H7 (cell line): ENCODE measurements at regions not wholly inside any gene's neighbourhood (a gene's known extent, or its start where the extent isn't known, plus 50 kb on each side); places are given as distances from the start of the nearest gene placed in this dataset.
A peak's percentile ranks its signal among the peaks of the same experiment; 100 is the strongest.

Source experiments
- DNase-seq: peaks from one replicate; pipeline ENCODE4 v3.0.0; 2012
- H3K27me3 ChIP-seq: 2 replicates; pipeline ENCODE4 v1.6.0; 2011; ENCODE audit warnings: mild to moderate bottlenecking, low read length; ENCODE audit not compliant: control insufficient read depth, insufficient read depth
- H3K36me3 ChIP-seq: replicated peaks from 2 replicates; pipeline ENCODE4 v1.5.1; 2011; ENCODE audit warnings: low read length; ENCODE audit not compliant: control insufficient read depth, insufficient read depth
- H3K4me3 ChIP-seq: 2 replicates; pipeline ENCODE4 v1.5.1; 2011; ENCODE audit warnings: low read depth, mild to moderate bottlenecking, control low read depth, low read length, moderate library complexity; ENCODE audit not compliant: insufficient read depth

DNA sequence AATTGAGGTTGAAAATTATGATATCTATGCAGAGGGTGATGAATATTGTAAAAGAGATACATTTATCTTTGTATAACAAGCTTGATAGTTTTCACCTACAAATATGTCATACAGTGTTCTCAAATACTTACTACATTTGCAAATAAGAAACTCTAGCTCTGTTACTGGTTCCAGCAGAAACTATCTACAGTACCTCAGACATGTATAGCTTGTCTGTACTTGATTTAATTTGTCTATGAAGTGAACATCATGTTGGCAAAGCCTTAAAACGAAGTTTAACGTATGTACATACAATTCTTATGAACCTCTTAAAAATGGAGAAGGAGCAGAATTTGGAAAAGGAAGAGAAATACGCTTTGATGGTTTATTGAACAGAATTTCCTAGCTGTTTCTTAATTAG is 201.4 kb upstream of the MARCKS start:
- Histone ChIP-seq H3K4me3 (no peak overlapping the region), H3K36me3 (no peaks in the 10 kb centered on the region), H3K27me3 (no peaks in the 10 kb centered on the region)
- no peak for DNase-seq

DNA sequence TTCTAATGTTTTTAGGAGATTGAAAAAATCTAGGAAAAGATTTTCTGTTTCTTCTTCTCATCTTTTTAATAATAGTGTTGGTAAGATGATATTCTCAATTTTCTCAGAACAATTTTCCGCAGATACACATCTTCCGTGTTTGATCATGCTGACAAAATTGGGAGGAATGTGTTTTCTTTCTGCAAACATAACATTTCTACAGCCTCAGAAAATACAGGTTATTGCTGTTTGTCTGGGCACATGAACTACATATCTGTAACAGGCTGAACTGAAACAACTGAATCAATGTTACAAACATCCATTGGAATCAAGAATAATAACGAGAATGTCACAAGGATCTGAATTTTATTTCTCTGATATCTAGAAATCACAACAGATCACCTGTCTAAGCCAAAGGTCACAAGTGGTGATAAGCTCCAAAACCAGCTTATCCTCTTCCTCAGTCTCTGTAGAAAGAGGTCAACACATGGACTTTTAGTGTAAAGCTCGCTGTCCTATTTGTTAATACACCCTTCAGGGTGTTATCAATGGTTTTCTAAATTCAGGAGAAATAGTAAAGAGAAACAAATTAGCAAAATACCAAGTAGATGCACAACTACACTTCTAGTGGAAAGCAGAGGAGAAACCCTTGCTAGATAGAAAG is 197.3 kb upstream of the MARCKS start:
- DNase-seq: no peak
- no peaks in the 10 kb centered on the region for H3K36me3 ChIP-seq
- H3K27me3 ChIP-seq: no peaks in the 10 kb centered on the region
- H3K4me3 ChIP-seq: no peak overlapping the region

DNA sequence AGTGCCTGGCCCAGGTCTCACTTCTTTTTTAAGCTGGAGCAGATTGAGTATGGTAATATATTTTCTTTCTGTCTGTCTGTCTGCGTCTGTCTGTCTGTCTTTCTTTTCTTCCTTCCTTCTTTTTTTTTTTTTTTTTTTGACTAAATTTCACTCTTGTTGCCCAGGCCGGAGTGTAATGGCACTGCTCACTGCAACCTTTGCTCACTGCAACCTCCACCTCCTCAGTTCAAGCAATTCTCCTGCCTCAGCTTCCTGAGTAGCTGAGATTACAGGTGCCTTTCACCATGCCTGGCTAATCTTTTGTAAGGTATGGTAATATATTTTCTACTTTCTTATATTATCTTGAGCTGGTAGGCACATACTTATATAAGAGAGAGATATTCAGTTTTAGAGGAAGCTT is 196.3 kb upstream of the MARCKS start:
- no peaks in the 10 kb centered on the region for H3K36me3 ChIP-seq
- H3K27me3 ChIP-seq: no peaks in the 10 kb centered on the region
- DNase-seq: no peak

DNA sequence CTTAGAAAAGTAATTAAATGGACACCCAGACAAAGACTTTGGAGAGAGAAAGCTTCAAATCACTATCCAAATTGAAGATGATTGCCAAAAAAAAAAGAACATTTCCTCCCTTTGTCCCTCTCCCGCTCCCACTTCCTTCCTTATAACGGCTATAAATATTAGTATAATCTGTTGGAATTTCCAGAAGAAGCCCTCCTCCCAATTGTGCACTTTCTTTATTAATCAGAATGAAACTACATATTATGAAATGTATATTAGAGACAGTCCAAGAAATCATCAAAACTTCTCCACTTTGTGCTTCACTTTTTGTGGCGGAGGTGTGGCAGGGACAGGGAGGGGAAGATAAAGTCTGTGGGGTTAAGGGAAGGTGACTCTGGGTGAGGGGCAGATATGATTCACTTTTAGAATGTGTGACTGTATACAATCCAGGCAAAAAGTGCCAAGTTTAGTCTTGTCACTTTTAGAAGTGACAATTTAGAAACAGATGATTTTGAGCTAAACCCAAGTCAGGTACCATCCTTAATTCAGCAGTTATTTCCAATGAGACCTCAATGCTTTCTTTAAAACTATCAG is 195.0 kb upstream of the MARCKS start:
- Histone ChIP-seq H3K27me3 (no peaks in the 10 kb centered on the region), H3K36me3 (no peaks in the 10 kb centered on the region), H3K4me3 (no peak overlapping the region)
- DNase-seq: no peak

More for the DNA sequence above, 196.3 kb upstream of the MARCKS start:
- H3K4me3 ChIP-seq: no peak overlapping the region

DNA sequence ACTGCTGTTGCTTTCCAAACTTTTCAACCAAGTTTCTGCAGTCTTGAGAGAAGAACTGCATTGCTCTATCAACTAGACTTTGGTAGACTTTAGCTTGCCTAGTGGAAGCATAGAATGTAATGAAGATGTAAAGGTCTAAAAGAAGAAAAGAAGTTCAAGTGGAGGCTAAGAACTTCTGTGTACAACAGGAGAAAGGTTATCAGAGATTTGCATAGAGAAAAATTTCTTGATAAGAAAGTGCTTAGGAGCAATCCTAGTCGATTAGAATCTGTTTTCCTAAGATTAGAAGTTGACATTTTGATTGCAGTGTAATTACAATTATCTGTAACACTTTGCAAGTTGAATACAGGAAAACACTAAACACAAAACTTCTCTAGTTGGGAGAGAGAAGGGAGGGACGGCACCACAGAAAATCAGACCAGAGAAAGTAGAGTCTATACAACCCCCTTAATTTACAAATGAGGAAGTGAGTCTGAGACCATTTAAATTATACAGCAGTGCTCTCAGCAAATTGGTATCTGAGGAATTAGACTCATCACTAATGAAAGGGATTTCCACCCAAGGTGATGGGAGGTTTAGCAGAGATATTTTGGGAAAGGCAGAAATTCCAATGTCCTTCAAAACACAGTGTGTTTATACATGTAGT is 194.3 kb upstream of the MARCKS start:
- DNase-seq: no peak
- no peaks in the 10 kb centered on the region for H3K27me3 ChIP-seq
- no peak overlapping the region for H3K4me3 ChIP-seq
- no peaks in the 10 kb centered on the region for H3K36me3 ChIP-seq

DNA sequence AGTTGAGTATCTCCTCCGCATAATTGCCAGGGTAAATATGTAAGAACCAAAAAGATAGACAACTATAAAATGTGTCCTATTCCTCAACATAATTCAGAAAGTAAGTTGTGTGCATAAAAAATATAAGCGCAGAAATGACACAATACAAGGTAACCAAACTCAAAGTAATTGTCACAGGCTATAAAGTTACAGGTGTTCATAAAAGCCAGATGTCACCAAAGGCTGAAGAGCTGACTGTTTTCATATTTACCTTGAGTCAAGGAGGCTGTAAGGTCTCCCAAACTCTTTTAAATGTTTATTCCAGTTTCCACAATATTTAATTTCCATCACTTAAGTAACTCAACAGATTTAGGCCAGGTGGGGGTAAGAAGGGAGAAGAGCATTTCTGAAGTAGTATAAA is 192.2 kb upstream of the MARCKS start:
- Histone ChIP-seq H3K27me3 (no peaks in the 10 kb centered on the region), H3K36me3 (no peaks in the 10 kb centered on the region), H3K4me3 (no peak overlapping the region)
- no peak for DNase-seq

DNA sequence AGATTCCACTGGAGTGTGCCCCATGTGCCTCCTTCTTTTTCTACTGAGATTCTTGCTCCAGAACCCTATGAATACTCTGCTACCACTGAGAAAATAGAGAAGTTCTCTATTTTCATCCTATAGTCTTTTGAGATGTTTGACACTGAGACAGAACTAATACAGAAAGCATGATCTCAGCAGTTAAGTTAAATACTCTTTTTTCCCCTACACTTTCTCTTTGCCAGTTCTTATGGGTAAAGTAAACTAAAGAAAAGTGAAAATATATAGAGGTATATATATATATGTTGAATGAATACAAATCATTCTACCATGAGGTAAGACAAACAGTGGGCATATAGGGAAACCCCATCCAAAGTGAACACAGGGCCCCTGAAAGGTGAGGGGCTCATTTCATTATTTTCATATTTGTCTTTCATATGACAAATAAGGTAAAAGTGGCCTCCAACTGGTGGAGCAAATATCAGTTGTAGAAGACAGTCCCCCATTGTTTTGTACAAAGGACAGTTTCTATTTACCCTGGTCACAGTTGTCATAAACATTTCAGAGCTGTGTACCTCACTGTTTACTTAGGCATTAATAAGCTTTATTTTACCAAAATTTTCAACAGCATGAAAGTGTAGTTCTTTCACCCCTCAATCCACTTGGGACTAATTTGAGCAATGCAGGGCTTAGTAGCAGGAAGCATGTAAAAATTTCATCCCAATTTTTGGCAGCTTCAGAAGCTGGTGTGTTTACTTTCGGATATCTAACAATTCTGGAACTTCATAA is 188.3 kb upstream of the MARCKS start:
- Histone ChIP-seq H3K27me3 (no peaks in the 10 kb centered on the region), H3K36me3 (no peaks in the 10 kb centered on the region), H3K4me3 (no peak overlapping the region)
- DNase-seq: no peak

DNA sequence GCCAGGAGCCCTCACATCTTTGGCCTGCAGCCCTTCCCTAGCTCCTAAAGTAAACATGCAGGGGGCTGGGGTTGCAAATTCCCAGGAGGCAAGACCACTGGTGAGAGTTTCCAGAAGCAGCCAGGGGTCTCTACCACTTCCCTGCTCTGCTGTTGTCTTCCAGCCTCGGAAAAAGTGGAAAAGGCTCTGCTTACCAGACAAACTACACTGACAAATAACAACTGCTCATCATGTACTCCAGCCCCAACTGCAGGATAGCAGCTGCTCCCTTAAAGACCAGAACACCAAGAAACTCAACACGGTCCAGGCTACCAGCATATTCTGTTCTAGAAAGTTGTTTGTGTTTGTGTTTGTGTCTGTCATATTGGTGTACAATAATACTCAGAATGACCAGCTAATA is 187.5 kb upstream of the MARCKS start:
- H3K36me3 ChIP-seq: no peaks in the 10 kb centered on the region
- H3K27me3 ChIP-seq: no peaks in the 10 kb centered on the region
- no peak overlapping the region for H3K4me3 ChIP-seq
- no peak for DNase-seq

DNA sequence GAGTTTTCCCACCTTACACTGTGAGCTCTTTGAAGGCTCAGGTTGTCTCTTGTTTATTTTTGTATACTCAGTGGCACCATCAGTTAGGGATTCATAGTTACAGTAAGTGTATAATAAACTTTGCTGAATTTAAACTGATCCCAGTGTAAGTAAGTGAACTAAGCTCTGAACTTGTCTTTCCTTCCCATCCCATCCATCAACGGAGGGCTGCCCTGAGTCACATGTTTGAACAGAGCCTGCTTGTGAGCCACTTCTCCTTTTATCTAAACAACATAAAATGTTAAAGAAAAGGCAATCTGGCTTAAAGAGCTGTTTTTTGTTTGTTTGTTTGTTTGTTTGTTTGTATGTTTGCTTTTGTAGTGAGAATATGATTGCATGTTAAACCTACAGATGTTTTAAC is 185.7 kb upstream of the MARCKS start:
- no peak for DNase-seq
- Histone ChIP-seq H3K4me3 (no peak overlapping the region), H3K36me3 (no peaks in the 10 kb centered on the region), H3K27me3 (no peaks in the 10 kb centered on the region)

DNA sequence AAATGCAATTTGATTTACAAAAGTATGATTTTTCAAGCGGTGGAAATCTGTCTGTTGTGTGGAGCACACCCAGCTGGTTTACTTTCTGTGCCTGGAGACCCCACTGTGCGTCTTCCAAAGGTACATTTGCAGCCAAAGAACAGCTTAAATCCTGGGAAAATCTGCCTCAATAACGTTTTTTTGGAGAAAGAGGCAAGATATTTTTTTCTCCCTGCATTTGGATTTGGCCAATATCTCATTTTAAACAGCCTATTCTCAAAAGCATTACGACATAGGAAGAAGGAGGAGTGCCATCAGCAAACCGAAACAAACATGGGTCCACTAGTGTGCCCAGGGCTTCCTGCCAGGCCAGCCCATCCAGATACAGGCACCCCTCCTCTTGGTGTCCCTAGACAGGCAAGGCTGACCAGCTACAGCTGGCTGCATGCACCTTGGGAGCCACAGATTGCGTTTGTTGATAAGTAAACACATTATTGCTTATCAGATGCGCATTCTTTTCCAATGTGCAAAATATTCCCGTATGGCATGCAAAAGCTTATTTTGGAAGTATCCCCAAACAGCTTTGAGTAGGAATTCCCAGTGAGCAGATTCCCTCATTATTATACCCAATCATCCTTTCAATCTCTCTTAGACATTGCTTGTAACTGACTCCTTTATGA is 184.5 kb upstream of the MARCKS start:
- Histone ChIP-seq H3K27me3 (no peaks in the 10 kb centered on the region), H3K36me3 (no peaks in the 10 kb centered on the region), H3K4me3 (no peak overlapping the region)
- peak; percentile 7 for DNase-seq

DNA sequence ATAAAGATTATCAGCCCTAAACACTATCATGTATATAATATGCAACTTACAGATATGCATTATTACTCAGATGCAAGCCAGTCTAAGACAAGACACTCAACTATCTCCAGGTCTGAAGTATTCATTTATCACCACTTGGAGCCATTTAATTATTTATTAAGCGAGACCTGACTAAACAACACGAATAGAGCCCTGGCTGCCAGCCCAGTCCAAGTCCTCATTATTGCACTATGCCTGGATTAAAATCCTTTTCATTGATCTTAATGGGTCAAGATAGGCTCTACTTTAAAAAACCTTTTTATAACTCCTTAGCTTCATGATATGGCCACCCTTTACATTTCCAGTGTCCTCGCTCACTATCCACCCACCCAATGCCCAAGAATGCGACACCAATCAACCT is 183.1 kb upstream of the MARCKS start:
- H3K4me3 ChIP-seq: no peak overlapping the region
- no peaks in the 10 kb centered on the region for H3K27me3 ChIP-seq
- no peaks in the 10 kb centered on the region for H3K36me3 ChIP-seq
- no peak for DNase-seq

DNA sequence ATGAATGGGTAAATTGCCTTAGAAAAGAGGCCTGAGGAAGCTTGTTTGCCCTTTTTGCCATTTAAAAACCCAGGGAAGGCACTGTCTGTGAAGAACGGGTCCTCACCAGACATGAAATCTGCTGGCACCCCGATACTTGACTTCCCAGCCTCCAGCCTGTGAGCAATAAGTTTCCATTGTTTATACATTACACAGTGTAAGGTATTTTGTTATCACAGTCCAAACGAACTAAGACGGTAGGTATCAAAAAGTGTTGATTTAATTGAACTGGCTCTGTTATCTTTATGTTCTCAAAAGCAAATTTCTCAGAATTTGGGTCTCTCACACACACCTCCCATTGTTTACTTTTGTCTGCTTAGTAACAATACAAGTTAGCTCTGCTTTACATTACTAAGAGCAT is 181.1 kb upstream of the MARCKS start:
- no peak for DNase-seq
- Histone ChIP-seq H3K27me3 (no peaks in the 10 kb centered on the region), H3K36me3 (no peaks in the 10 kb centered on the region), H3K4me3 (no peak overlapping the region)

DNA sequence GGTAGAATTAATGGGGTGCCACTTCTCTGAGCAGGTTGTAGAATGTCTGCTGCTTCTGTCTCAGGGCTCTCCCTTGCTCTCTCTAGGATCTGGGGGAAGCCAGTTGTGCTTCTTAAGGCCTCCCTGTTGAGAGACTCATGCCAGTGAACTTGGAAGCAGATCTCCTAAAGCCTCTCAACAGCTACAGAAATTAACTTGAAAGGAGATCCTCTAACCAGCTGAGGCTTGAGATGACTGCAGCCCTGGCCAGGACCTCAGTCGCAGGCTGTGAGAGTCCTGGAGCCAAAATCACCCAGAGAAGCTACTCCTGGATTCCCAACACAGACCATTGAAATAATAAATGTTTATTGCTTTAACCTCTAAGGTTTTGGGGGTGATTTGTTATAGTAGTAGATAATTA is 180.2 kb upstream of the MARCKS start:
- H3K36me3 ChIP-seq: no peaks in the 10 kb centered on the region
- no peak overlapping the region for H3K4me3 ChIP-seq
- no peak for DNase-seq
- no peaks in the 10 kb centered on the region for H3K27me3 ChIP-seq

DNA sequence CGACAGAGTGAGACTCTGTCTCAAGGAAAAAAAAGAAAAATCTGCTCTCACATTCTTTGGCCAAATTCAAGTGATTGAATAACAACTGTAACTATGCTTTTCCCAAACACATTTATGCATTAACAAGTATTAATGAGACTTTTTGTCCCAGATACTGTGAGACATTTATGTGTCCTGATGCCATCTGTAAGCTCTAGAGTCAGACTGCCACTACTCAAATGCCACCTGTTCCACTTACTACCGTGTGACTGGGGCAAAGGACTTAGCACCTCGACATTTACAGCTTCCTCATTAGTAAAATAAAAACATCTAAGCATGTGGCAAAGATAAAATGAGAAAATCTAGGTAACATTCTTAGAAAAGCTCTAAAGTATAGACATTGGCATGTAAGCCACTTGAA is 178.1 kb upstream of the MARCKS start:
- no peaks in the 10 kb centered on the region for H3K27me3 ChIP-seq
- H3K4me3 ChIP-seq: no peak overlapping the region
- no peaks in the 10 kb centered on the region for H3K36me3 ChIP-seq
- no peak for DNase-seq
